ENCODE measurements at regions not wholly inside any gene's neighbourhood (a gene's known extent, or its start where the extent isn't known, plus 50 kb on each side); places are given as distances from the start of the nearest gene placed in this dataset.

DNA sequence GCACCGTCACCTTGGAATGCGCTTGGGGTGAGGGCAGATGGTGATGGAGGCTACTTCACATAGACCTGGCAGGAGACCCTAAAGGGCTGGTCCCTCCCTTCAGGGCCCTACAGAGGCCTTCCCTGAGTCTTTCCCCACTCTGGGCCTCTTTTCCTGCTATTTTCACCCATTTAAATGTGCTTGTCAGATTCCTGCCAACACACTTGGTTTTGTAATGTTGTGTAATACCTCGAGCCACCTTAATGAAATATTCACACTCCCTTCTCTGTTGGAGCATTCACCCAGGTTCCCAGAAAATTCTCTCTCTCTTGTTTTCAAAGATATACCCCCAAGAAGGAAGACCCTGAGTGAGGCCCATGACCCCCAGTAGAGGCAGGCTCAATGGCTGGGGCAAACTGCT lies 456.6 kb upstream of the DYNLRB2 start:
- Histone ChIP-seq H3K9me3 (ENCODE audit: control insufficient read depth, insufficient read depth, low read depth, low read length) (no peaks in the 10 kb centered on the region), H3K36me3 (ENCODE audit: control insufficient read depth, insufficient read depth, low read length) (no peaks in the 10 kb centered on the region), H3K27me3 (ENCODE audit: control insufficient read depth, insufficient read depth, low read length) (no peaks in the 10 kb centered on the region), H3K4me1 (ENCODE audit: control insufficient read depth, insufficient read depth, low read length) (no peaks in the 10 kb centered on the region), H3K27ac (ENCODE audit: low read length) (no peak overlapping the region), H3K4me3 (ENCODE audit: low read depth in 2 of 2, low read length in 2 of 2) (no peak overlapping the region)
- in situ Hi-C loops (cut with HindIII; ENCODE audit: low pct_unique_long_range_greater_than_20kb, low sequenced_read_pairs) (no loop called here), intact Hi-C loops (cut with micrococcal nuclease; ENCODE audit: unreplicated experiment) (no loop called here)
- no peak for DNase-seq (ENCODE audit: low read depth, low spot score)
- POLR2A ChIA-PET: no interaction called here
- CTCF ChIA-PET: no interaction called here
- BruUV-seq (replicated peaks): no TSS peak
- TF ChIP-seq, protein P1, sequence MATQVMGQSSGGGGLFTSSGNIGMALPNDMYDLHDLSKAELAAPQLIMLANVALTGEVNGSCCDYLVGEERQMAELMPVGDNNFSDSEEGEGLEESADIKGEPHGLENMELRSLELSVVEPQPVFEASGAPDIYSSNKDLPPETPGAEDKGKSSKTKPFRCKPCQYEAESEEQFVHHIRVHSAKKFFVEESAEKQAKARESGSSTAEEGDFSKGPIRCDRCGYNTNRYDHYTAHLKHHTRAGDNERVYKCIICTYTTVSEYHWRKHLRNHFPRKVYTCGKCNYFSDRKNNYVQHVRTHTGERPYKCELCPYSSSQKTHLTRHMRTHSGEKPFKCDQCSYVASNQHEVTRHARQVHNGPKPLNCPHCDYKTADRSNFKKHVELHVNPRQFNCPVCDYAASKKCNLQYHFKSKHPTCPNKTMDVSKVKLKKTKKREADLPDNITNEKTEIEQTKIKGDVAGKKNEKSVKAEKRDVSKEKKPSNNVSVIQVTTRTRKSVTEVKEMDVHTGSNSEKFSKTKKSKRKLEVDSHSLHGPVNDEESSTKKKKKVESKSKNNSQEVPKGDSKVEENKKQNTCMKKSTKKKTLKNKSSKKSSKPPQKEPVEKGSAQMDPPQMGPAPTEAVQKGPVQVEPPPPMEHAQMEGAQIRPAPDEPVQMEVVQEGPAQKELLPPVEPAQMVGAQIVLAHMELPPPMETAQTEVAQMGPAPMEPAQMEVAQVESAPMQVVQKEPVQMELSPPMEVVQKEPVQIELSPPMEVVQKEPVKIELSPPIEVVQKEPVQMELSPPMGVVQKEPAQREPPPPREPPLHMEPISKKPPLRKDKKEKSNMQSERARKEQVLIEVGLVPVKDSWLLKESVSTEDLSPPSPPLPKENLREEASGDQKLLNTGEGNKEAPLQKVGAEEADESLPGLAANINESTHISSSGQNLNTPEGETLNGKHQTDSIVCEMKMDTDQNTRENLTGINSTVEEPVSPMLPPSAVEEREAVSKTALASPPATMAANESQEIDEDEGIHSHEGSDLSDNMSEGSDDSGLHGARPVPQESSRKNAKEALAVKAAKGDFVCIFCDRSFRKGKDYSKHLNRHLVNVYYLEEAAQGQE (IDR thresholded peaks at IDR 0.05; ENCODE audit: insufficient read depth in 1 of 2, low read depth in 2 of 2, low read length in 1 of 2): no peak
- TF ChIP-seq POLR2AphosphoS5 (IDR thresholded peaks at IDR 0.05; ENCODE audit: low read depth, low read length) (no peak), TCF7L2 (IDR thresholded peaks at IDR 0.05; ENCODE audit: low read depth, low read length) (no peak), SIN3A (IDR thresholded peaks at IDR 0.05; ENCODE audit: borderline replicate concordance, insufficient read depth, low read depth, low read length) (no peak)
- TF ChIP-seq, protein P2, sequence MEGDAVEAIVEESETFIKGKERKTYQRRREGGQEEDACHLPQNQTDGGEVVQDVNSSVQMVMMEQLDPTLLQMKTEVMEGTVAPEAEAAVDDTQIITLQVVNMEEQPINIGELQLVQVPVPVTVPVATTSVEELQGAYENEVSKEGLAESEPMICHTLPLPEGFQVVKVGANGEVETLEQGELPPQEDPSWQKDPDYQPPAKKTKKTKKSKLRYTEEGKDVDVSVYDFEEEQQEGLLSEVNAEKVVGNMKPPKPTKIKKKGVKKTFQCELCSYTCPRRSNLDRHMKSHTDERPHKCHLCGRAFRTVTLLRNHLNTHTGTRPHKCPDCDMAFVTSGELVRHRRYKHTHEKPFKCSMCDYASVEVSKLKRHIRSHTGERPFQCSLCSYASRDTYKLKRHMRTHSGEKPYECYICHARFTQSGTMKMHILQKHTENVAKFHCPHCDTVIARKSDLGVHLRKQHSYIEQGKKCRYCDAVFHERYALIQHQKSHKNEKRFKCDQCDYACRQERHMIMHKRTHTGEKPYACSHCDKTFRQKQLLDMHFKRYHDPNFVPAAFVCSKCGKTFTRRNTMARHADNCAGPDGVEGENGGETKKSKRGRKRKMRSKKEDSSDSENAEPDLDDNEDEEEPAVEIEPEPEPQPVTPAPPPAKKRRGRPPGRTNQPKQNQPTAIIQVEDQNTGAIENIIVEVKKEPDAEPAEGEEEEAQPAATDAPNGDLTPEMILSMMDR (IDR thresholded peaks at IDR 0.05): no peak
- ATAC-seq: no peak

DNA sequence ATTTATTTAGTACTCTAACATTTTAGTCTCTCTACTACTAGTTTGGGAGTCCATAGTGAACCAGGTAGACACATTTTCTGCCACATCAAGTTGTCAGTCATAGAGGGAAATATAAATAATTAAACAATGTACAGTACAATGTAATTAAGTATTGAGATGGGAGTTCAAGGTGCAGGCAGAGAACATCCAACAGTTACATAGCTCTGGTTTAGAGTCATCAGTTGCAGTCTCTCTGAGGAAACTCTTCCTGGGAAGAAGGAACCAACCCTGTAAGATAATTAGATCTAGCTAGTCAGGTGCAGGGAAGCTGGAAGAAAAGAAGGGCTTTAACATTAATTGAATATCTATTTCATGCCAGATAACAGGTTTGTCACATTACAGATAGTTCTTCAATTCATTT lies 457.9 kb upstream of the DYNLRB2 start:
- DNase-seq (ENCODE audit: low read depth, low spot score) (no peak), ATAC-seq (no peak)
- no peak for TF ChIP-seq POLR2AphosphoS5 (IDR thresholded peaks at IDR 0.05; ENCODE audit: low read depth, low read length)
- TF ChIP-seq SIN3A (IDR thresholded peaks at IDR 0.05; ENCODE audit: borderline replicate concordance, insufficient read depth, low read depth, low read length): no peak
- TF ChIP-seq TCF7L2 (IDR thresholded peaks at IDR 0.05; ENCODE audit: low read depth, low read length): no peak
- TF ChIP-seq, protein P2 (IDR thresholded peaks at IDR 0.05): no peak
- TF ChIP-seq, protein P1 (IDR thresholded peaks at IDR 0.05; ENCODE audit: insufficient read depth in 1 of 2, low read depth in 2 of 2, low read length in 1 of 2): no peak
- ChIA-PET POLR2A (no interaction called here), CTCF (no interaction called here)
- Histone ChIP-seq H3K27ac (ENCODE audit: low read length) (no peak overlapping the region), H3K4me3 (ENCODE audit: low read depth in 2 of 2, low read length in 2 of 2) (no peak overlapping the region), H3K9me3 (ENCODE audit: control insufficient read depth, insufficient read depth, low read depth, low read length) (no peaks in the 10 kb centered on the region), H3K36me3 (ENCODE audit: control insufficient read depth, insufficient read depth, low read length) (no peaks in the 10 kb centered on the region), H3K27me3 (ENCODE audit: control insufficient read depth, insufficient read depth, low read length) (no peaks in the 10 kb centered on the region), H3K4me1 (ENCODE audit: control insufficient read depth, insufficient read depth, low read length) (no peaks in the 10 kb centered on the region)
- in situ Hi-C loops (cut with HindIII; ENCODE audit: low pct_unique_long_range_greater_than_20kb, low sequenced_read_pairs): no loop called here
- no TSS peak for BruUV-seq (replicated peaks)
- intact Hi-C loops (cut with micrococcal nuclease; ENCODE audit: unreplicated experiment): no loop called here
